Uterus (tissue), 3 donors: ENCODE measurements at regions not wholly inside any gene's neighbourhood (a gene's known extent, or its start where the extent isn't known, plus 50 kb on each side); places are given as distances from the start of the nearest gene placed in this dataset.

ENCODE experiments used
- DNase-seq, 2 donors: peaks; one replicate each; pipeline ENCODE4 v3.0.0-alpha.2; 2019 to 2020
- H3K27ac ChIP-seq, 2 donors: fragments of 200-600 bp; sonication (generic); 1 replicate in 1 of 2; 2 replicates in 1 of 2; pipeline ENCODE4 v1.5.1; 2016 to 2018
- H3K27me3 ChIP-seq, 2 donors: fragments of 200-600 bp; sonication (generic); one replicate each; pipeline ENCODE4 v1.5.1; 2018 to 2019; ENCODE audit warnings: control low read depth in 1 of 2
- H3K36me3 ChIP-seq, 2 donors: fragments of 200-600 bp; sonication (generic); one replicate each; pipeline ENCODE4 v1.5.1; 2019; ENCODE audit warnings: control low read depth in 1 of 2
- H3K4me1 ChIP-seq, 2 donors: fragments of 200-600 bp; sonication (generic); one replicate each; pipeline ENCODE4 v1.5.1; 2018 to 2019; ENCODE audit warnings: control low read depth in 1 of 2
- H3K4me3 ChIP-seq, 2 donors: fragments of 200-600 bp; sonication (generic); 1 replicate in 1 of 2; 2 replicates in 1 of 2; pipeline ENCODE4 v1.5.1; 2018 to 2019; ENCODE audit warnings: mild to moderate bottlenecking in 1 of 2
- H3K9me3 ChIP-seq, 2 donors: fragments of 200-600 bp; sonication (generic); one replicate each; pipeline ENCODE4 v1.5.1; 2019; ENCODE audit warnings: control low read depth in 1 of 2
- POLR2A ChIP-seq, 2 donors: fragments of 450-650 bp; IDR thresholded peaks; one replicate each; pipeline ENCODE4 v1.6.1; 2016; ENCODE audit warnings: antibody characterized with exemption in 2 of 2, mild to moderate bottlenecking in 1 of 2, moderate library complexity in 1 of 2
- intact Hi-C: fragments of 100-400 bp; cut with DNase I; formaldehyde crosslinking; loops from one replicate; pipeline ENCODE4 v1.15.1; 2023; ENCODE audit warnings: low total_unique reads
- TF ChIP-seq, protein P1 (sequence below), 4 experiments: fragments of 200-600 bp in 2 of 4; fragments of 450-650 bp in 2 of 4; sonication (generic) in 2 of 4; IDR thresholded peaks; one replicate each; pipeline ENCODE4 v1.5.1; 2016 to 2019; ENCODE audit warnings: antibody characterized with exemption in 4 of 4, mild to moderate bottlenecking in 2 of 4, moderate library complexity in 1 of 4
- donor health status: DM: yes; HTN: yes; CAD: no.

DNA sequence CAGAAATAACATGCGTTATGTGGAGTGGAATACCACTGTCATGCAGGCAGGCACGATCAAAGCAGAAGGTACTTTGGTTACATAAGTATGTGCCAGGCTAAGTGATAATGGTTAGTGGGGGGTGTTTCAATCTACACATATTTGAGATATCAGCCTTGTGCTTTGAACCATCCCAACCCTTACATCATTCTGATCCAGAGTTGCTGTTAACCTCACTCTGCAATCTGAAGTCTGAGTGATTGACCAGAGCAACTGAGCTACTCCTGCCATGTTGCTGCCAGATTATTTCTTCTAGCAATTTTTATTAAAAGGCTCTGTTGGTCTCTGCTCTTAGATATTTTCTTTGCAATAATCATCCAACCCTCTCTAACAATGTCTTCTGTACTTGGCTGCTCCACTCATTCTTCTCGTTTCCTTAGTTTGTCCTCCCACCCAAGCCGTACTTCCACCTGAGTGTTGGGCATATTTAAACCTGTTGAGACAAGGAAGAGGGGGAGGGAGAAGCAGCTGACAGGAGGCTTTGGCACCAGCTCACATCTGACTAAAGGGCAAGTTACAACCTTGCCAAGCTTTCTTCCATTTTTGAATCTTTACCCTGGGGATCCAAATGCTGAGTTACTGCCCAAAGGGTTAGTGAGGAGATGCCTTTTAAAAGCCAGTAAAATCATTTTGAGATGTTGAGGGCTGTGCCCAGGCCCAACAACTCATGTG, 114.1 kb upstream of the SESN3 start:
- H3K4me1 ChIP-seq: peaks cover 6 to 7% of the 10 kb centered on the region in 2 donors
- no peak overlapping the region for H3K4me3 ChIP-seq
- no peaks in the 10 kb centered on the region for H3K36me3 ChIP-seq
- intact Hi-C loops: no loop called here
- H3K27me3 ChIP-seq: no peaks in the 10 kb centered on the region
- H3K27ac ChIP-seq: no peak overlapping the region
- DNase-seq: no peak
- peaks cover 0 to 3% of the 10 kb centered on the region in 2 donors for H3K9me3 ChIP-seq
- TF ChIP-seq, protein P1, sequence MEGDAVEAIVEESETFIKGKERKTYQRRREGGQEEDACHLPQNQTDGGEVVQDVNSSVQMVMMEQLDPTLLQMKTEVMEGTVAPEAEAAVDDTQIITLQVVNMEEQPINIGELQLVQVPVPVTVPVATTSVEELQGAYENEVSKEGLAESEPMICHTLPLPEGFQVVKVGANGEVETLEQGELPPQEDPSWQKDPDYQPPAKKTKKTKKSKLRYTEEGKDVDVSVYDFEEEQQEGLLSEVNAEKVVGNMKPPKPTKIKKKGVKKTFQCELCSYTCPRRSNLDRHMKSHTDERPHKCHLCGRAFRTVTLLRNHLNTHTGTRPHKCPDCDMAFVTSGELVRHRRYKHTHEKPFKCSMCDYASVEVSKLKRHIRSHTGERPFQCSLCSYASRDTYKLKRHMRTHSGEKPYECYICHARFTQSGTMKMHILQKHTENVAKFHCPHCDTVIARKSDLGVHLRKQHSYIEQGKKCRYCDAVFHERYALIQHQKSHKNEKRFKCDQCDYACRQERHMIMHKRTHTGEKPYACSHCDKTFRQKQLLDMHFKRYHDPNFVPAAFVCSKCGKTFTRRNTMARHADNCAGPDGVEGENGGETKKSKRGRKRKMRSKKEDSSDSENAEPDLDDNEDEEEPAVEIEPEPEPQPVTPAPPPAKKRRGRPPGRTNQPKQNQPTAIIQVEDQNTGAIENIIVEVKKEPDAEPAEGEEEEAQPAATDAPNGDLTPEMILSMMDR (IDR thresholded peaks at IDR 0.05): no peak
- no peak for TF ChIP-seq POLR2A (IDR thresholded peaks at IDR 0.05)

GRCh38 chr11:95341221-95341620, 110.2 kb upstream of the SESN3 start:
- no peaks in the 10 kb centered on the region for H3K36me3 ChIP-seq
- H3K4me3 ChIP-seq: no peak overlapping the region
- peaks cover 24 to 26% of the 10 kb centered on the region in 2 donors for H3K4me1 ChIP-seq
- TF ChIP-seq, protein P1 (IDR thresholded peaks at IDR 0.05): no peak
- TF ChIP-seq POLR2A (IDR thresholded peaks at IDR 0.05): no peak
- intact Hi-C loops: no loop called here
- DNase-seq: peak; percentile 25 to 30
- H3K9me3 ChIP-seq: no peaks in the 10 kb centered on the region
- peak overlapping the region; percentile 88 to 93 for H3K27ac ChIP-seq
- no peaks in the 10 kb centered on the region for H3K27me3 ChIP-seq

DNA sequence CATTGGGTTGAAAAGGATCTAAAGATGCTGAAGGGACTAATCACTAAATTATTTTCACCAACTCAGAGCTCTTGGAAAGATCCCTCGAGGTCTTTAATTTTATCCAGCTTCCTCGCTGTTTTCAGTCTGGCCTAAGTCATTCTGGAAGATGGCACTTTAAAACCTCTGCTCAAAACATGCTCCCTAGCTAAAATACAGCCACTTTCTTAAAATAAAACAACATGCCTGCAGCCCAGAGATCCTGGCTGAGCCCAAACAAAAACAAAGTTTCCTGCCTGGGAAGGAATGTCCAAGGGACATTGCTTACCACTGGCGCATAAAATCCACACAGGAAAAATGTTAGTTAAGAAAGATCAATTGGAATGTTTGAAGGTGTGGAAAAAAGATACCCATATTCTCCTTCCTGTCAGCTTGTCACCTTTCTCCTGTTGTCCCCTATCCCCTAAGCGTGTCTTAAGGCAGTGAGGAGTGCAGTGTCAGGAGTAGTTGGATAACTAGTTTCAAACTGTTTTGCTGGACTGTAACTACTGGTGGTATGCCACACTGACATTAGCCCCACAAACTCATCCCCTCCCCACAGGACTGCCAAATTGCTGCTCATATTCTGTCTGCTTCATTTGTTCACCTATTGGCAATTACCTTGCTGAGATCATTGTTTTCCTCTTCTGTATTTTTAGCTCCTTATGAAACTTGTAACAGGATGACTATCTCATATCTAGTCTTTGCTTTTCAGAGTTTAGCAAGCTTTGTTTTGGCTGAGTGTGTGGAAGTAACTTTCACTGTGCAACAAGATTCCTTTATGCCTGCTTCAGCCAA, 108.3 kb upstream of the SESN3 start:
- no peak for DNase-seq
- intact Hi-C loops: no loop called here
- Histone ChIP-seq H3K27me3 (no peaks in the 10 kb centered on the region), H3K27ac (peak overlapping the region; percentile 88 to 93), H3K4me3 (no peak overlapping the region), H3K4me1 (peaks cover 26 to 28% of the 10 kb centered on the region in 2 donors), H3K36me3 (no peaks in the 10 kb centered on the region), H3K9me3 (no peaks in the 10 kb centered on the region)
- no peak for TF ChIP-seq POLR2A (IDR thresholded peaks at IDR 0.05)
- TF ChIP-seq, protein P1 (IDR thresholded peaks at IDR 0.05): no peak

DNA sequence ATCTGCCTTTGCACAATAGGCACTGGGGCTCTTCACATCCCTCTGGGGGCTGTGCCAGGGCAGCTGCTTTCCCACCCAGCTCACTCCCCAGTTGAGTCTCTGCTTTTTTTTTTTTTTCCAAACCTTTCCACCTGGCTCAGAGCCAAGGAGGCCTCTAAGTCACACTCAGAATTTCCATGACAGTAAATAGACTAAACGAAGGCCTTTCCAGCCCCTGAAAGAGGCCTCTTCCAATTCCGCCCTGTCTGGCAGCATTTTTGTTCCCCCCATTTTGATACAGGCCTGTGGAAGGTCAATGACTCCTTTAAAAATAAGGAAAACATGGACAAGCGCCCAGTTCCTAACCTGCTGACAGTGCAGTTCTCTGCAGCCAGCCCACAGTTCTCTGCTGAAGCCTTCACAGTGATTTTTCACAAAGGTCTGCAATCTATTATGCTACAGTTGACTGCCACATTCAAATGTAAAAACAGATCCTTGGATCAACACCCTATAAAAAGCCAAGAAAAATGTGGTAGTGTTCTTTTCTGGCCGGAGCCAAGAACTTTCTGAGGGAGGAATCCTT, 107.5 kb upstream of the SESN3 start:
- Histone ChIP-seq H3K9me3 (no peaks in the 10 kb centered on the region), H3K4me1 (peaks cover 26 to 28% of the 10 kb centered on the region in 2 donors), H3K4me3 (no peak overlapping the region), H3K27me3 (no peaks in the 10 kb centered on the region), H3K36me3 (no peaks in the 10 kb centered on the region), H3K27ac (peak overlapping the region; percentile 88 to 93)
- intact Hi-C loops: no loop called here
- DNase-seq: peak; percentile 88 to 95
- TF ChIP-seq POLR2A (IDR thresholded peaks at IDR 0.05): no peak
- TF ChIP-seq, protein P1 (IDR thresholded peaks at IDR 0.05): no peak
